BLaER1 treated with 17β-estradiol and CSF1 and Interleukin-3, amounts not matched to agents 10 nM and 100 nM (cell line): ENCODE measurements at regions not wholly inside any gene's neighbourhood (a gene's known extent, or its start where the extent isn't known, plus 50 kb on each side); places are given as distances from the start of the nearest gene placed in this dataset.
"Not testable (repeated sequence)": the region's sequence is repeated elsewhere in the genome, so short reads cannot be mapped to it uniquely, and the experiment has no call there.

Experiments used
- H3K27ac ChIP-seq, 11 experiments: shearing (Covaris generic); formaldehyde crosslinking; 2 replicates each; pipeline ENCODE4 v1.8.1; 2022
- H3K27me3 ChIP-seq, 11 experiments: shearing (Covaris generic); formaldehyde crosslinking; 2 replicates each; pipeline ENCODE4 v1.8.1; 2022
- H3K36me3 ChIP-seq, 11 experiments: shearing (Covaris generic); formaldehyde crosslinking; 2 replicates each; pipeline ENCODE4 v1.8.1; 2022
- H3K4me1 ChIP-seq, 10 experiments: shearing (Covaris generic); formaldehyde crosslinking; 2 replicates each; pipeline ENCODE4 v1.8.1; 2022
- H3K4me2 ChIP-seq, 11 experiments: shearing (Covaris generic); formaldehyde crosslinking; 2 replicates each; pipeline ENCODE4 v1.8.1; 2022
- H3K4me3 ChIP-seq, 10 experiments: shearing (Covaris generic); formaldehyde crosslinking; 2 replicates each; pipeline ENCODE4 v1.8.1; 2022
- H3K9ac ChIP-seq, 11 experiments: shearing (Covaris generic); formaldehyde crosslinking; 2 replicates each; pipeline ENCODE4 v1.8.1; 2022
- H3K9me3 ChIP-seq, 11 experiments: shearing (Covaris generic); formaldehyde crosslinking; replicated peaks in 1 of 11; 2 replicates each; pipeline ENCODE4 v1.8.1; 2022
- H4K20me1 ChIP-seq, 11 experiments: shearing (Covaris generic); formaldehyde crosslinking; 2 replicates each; pipeline ENCODE4 v1.8.1; 2022
- Cebpa-rat ChIP-seq, 11 experiments: shearing (Covaris generic); IDR thresholded peaks; 2 replicates each; pipeline ENCODE4 v1.8.1; 2022

DNA sequence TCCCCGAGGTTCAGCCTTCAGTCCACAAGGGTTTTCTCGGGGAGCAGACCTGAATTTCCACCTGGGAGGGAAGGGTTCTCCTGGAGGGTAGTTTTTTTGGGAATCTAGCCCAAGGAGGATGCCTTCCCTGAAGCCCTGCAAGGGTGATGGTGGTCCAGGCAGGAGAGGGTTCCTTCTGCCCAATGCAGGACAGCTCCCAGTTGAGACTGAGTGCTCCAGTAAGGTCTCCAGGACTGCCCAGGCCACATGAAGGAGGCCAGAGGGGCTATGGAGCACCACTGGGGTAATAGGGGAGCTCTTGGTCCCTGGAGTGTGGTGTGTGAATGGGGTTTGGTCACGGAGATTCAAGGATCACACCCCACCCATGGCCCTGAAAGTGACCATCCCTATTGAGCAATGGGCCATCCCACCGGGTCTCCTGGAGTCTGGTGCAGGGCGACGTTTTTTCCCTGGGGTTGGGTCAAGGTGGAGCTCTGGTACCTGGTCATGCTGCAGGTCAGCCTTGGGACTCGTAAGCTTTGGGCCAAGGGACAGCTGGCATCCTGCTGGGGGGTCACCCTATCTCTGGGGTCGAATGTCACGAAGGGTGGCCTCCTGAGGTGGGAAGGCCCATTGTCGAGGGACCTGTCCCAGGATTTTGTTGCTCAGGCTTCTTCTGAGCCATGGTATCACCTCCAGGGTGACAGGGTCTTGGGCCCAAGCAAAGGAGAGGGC lies 196.5 kb downstream of the UBE3A start:
- no peaks in the 10 kb centered on the region; a peak in 1 of 22 replicates for H3K36me3 ChIP-seq
- no peaks in the 10 kb centered on the region for H4K20me1 ChIP-seq
- peaks cover 65 to 99% (median 98%) of the 10 kb centered on the region in 11 experiments for H3K9me3 ChIP-seq
- H3K9ac ChIP-seq, result no peak overlapping the region
- H3K27me3 ChIP-seq, result no peaks in the 10 kb centered on the region
- TF ChIP-seq Cebpa-rat (IDR thresholded peaks at IDR 0.05), result no peak
- no peak overlapping the region for H3K4me2 ChIP-seq
- H3K4me1 ChIP-seq, result no peaks in the 10 kb centered on the region
- no peak overlapping the region for H3K4me3 ChIP-seq
- no peak overlapping the region for H3K27ac ChIP-seq

DNA sequence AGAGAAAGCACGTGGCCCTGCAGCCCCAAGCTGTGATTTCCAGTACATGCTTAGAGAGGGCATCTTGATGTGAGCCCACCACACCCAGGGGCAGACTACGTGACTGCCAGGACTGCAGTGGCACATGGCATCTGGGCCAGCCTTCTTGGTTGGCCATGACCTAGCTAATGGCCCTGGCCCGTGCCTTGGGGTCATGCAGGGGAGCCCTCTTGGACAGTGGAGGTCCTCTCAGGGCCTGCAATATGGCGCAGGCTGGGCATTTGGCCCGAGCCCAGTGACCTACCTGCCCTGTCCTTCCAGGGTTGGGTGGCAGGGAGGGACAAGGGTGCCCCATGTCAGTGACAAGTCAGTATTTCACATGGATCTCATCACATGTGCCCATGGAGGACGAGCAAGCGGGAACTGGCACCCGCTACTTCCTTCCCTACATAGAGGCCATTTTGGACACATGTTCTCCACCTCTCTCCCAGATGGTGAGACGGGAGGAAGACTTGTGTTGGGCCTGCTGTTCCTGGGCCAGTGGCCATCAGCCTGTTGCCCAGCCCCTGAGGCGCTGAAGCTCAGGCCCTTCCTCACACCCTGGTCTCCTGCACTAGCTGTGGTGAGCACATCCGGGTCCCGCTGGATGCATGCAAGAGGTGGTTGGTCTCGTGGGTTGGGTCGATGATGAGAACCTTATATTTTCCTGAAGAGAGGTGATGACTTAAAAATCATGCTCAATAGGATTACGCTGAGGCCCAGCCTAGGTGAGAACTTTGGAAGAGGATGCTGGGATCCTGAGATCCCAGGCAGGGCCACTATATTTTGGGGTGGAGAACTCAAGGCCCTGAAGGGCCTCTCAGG lies 195.6 kb downstream of the UBE3A start:
- no peaks in the 10 kb centered on the region for H3K4me1 ChIP-seq
- peaks cover 70 to 99% (median 98%) of the 10 kb centered on the region in 11 experiments for H3K9me3 ChIP-seq

DNA sequence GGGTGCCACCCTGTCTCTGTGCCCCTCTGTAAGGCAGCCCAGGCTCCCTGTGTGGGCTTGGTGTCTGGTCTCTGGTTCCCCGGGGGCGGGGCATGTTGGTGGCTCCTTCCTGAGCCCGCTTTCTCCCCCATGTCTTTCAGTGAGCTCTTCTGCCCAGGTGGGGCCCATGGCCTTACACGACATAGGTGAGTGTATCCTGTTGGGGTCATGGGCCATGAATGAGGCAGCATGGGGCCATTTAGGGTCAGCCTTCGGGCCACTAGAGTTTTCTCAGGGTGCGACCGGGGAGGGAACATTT lies 195.1 kb downstream of the UBE3A start:
- no peaks in the 10 kb centered on the region for H3K4me1 ChIP-seq
- no peak for TF ChIP-seq Cebpa-rat (IDR thresholded peaks at IDR 0.05)
- no peaks in the 10 kb centered on the region; a peak in 1 of 22 replicates for H3K36me3 ChIP-seq
- H3K9ac ChIP-seq, result no peak overlapping the region
- no peak overlapping the region for H3K4me2 ChIP-seq
- peaks cover 74 to 99% (median 98%) of the 10 kb centered on the region in 11 experiments for H3K9me3 ChIP-seq
- H3K27ac ChIP-seq, result no peak overlapping the region
- H4K20me1 ChIP-seq, result no peaks in the 10 kb centered on the region
- no peak overlapping the region for H3K4me3 ChIP-seq
- no peaks in the 10 kb centered on the region for H3K27me3 ChIP-seq

More for the DNA sequence above, 195.6 kb downstream of the UBE3A start:
- no peak for TF ChIP-seq Cebpa-rat (IDR thresholded peaks at IDR 0.05)
- H3K9ac ChIP-seq, result no peak overlapping the region
- H3K36me3 ChIP-seq, result no peaks in the 10 kb centered on the region; a peak in 1 of 22 replicates
- H3K4me2 ChIP-seq, result no peak overlapping the region
- H4K20me1 ChIP-seq, result no peaks in the 10 kb centered on the region
- no peak overlapping the region for H3K4me3 ChIP-seq
- no peak overlapping the region for H3K27ac ChIP-seq
- no peaks in the 10 kb centered on the region for H3K27me3 ChIP-seq

DNA sequence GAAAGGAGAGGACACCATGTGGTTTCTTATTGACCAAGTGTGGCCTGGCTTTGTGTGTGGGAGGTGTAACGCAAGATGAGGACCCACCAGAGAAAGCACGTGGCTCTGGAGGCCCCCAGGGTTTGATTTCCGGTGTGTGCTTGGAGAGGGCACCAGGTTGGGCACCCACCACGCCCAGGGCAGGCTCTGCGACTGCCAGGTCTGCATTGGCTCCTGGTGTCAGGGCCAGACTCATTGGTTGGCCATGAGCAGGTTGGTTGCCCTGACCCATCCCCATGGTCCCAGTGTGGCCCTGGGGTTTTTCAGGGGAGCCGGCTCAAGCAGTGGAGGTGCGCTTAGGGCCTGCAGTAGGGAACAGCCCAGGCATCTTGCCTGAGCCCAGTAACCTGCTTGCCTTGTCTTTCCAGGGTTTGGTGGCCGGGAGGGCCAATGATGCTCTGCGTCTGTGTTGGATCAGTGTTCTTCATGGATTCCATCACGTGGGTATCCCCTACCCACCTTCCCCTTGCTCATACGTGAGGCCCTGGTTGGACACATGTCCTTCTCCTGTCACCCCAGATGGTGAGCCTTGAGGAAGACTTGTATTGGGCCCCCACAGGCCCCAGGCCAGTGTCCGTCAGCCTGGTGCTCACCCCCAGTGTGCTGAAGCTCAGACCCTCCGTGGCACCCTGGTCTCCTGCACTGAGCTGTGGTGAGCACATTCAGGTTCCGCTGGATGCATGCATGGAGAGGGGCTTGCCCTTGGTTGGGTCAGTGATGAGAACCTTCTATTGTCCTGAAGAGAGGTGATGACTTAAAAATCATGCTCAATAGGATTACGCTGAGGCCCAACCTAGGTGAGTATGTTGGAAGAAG lies 193.9 kb downstream of the UBE3A start:
- Histone ChIP-seq H3K27me3 (no peaks in the 10 kb centered on the region), H3K9me3 (peaks cover 79 to 99% (median 98%) of the 10 kb centered on the region in 11 experiments), H3K27ac (no peak overlapping the region), H3K4me3 (no peak overlapping the region), H3K9ac (no peak overlapping the region), H3K4me2 (no peak overlapping the region), H3K4me1 (no peaks in the 10 kb centered on the region), H4K20me1 (no peaks in the 10 kb centered on the region), H3K36me3 (no peaks in the 10 kb centered on the region; a peak in 1 of 22 replicates)
- TF ChIP-seq Cebpa-rat (IDR thresholded peaks at IDR 0.05), result no peak

DNA sequence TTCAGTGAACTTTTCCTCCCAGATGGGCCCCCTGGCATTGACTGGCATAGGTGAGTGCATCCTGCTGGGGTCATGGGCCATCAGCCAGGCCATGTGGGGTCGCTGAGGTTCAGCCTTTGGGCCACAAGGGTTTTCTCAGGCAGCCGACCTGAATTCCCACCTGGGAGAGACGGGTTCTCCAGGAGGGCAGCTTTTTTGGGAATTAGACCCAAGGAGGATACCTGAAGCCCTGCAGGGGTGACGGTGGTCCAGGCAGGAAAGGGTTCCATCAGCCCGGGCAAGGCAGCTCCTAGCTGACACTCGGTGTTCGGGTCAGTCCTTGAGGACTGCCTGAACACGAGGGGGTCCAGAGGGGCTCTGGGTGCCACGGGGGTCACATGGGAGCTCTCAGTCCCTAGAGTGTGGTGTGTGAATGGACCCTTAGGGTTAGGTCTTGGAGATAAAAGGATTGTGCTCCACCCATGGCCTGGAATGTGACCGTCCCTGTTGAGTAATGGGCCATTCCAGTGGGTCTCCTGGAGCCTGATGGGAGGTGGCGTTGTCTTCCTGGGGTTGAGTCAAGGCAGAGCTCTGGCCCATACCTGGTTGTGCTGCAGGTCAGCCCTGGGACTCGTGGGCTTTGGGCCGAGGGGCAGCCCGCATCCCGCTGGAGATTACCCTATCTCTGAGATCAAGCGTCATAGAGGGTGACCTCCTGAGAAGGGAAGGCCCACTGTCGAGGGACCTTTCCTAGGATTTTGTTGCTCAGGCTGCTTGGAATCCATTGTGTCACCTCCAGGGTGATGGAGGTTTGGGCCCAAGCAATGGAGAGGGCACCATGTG lies 192.8 kb downstream of the UBE3A start:
- Histone ChIP-seq H3K4me3 (no peak overlapping the region), H3K4me1 (no peaks in the 10 kb centered on the region), H3K27me3 (no peaks in the 10 kb centered on the region), H3K4me2 (no peak overlapping the region), H3K36me3 (no peaks in the 10 kb centered on the region; a peak in 1 of 22 replicates), H3K27ac (no peak overlapping the region), H3K9ac (no peak overlapping the region), H3K9me3 (peaks cover 77 to 99% (median 96%) of the 10 kb centered on the region in 11 experiments), H4K20me1 (no peaks in the 10 kb centered on the region)
- no peak for TF ChIP-seq Cebpa-rat (IDR thresholded peaks at IDR 0.05)

DNA sequence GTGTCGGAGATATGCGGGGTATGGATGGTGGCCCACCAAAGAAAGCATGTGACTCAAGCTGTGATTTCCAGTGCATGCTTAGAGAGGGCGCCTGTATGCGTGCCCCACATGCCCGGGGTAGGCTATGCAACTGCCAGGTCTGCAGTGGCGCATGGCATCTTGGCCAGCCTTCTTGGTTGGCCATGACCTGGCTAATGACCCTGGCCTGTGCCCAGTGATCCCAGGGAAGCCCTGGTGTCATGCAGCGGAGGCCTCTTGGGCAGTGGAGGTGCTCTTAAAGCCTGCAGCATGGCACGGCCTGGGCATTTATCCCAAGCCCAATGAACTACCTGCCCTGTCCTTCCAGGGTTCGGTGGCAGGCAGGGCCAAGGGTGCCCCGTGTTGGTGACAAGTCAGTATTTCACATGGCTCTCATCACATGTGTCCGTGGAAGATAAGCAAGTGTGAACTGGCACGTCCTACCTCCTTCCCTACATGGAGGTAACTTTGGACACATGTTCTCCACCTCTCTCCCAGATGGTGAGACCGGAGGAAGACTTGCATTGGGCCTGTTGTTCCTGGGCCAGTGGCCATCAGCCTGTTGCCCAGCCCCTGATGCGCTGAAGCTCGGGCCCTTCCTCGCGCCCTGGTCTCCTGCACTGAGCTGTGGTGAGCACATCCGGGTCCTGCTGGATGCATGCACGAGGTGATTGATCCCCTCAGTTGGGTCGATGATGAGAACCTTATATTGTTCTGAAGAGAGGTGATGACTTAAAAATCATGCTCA lies 192.0 kb downstream of the UBE3A start:
- Histone ChIP-seq H3K9ac (no peak overlapping the region), H3K4me3 (no peak overlapping the region), H3K9me3 (peaks cover 83 to 99% (median 97%) of the 10 kb centered on the region in 11 experiments), H3K36me3 (no peaks in the 10 kb centered on the region; a peak in 1 of 22 replicates), H3K27ac (no peak overlapping the region), H3K4me2 (no peak overlapping the region), H4K20me1 (no peaks in the 10 kb centered on the region), H3K4me1 (no peaks in the 10 kb centered on the region), H3K27me3 (no peaks in the 10 kb centered on the region)
- TF ChIP-seq Cebpa-rat (IDR thresholded peaks at IDR 0.05), result no peak

DNA sequence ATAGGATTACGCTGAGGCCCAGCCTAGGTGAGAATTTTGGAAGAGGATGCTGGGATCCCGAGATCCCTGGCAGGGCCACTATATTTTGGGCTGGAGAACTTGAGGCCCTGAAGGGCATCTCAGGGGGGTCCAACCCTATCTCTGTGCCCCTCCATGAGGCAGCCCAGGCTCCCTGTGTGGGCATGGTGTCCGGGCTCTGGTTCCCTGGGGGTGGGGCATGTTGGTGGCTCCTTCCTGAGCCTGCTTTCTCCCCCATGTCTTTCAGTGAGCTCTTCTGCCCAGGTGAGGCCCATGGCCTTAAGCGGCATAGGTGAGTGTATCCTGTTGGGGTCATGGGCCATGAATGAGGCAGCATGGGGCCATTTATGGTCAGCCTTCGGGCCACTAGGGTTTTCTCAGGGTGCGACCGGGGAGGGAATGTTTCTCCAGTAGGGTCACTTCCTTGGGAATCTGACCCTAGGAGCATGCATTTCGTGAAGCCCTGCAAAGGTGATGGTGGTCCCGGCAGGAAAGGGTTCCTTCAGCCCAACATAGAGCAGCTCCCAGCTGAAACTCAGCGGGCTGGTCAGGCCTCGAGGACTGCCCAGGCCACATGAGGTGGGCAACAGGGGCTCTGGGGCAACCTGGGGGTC lies 191.3 kb downstream of the UBE3A start:
- Histone ChIP-seq H3K36me3 (no peaks in the 10 kb centered on the region; a peak in 1 of 22 replicates), H3K4me2 (no peak overlapping the region), H3K27me3 (no peaks in the 10 kb centered on the region), H3K9me3 (peaks cover 84 to 99% (median 94%) of the 10 kb centered on the region in 11 experiments), H3K27ac (no peak overlapping the region), H3K4me3 (no peak overlapping the region), H3K4me1 (no peaks in the 10 kb centered on the region), H3K9ac (no peak overlapping the region), H4K20me1 (no peaks in the 10 kb centered on the region)
- TF ChIP-seq Cebpa-rat (IDR thresholded peaks at IDR 0.05), result no peak

DNA sequence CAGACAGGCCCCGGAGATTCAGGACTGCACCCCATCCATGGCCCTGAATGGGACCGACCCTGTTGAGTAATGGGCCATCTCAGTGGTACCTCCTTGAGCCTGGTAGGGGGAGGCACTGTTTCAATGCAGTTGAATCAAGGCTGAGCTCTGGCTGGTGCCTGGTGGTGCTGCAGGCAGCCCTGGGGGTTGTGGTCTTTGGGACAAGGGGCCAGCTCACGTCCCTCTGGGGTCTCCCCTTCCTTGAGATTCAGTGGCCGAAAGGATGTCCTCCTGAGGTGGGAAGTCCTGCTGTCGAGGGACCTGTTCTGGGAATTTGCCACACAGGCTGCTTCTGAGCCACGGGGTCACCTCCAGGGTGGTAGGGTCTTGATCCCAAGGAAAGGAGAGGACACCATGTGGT lies 190.7 kb downstream of the UBE3A start:
- not testable (repeated sequence) for H3K4me2 ChIP-seq, H3K36me3 ChIP-seq, H3K4me1 ChIP-seq, H3K27me3 ChIP-seq, H3K4me3 ChIP-seq, H3K9ac ChIP-seq, H4K20me1 ChIP-seq, H3K27ac ChIP-seq
- peaks cover 78 to 98% (median 90%) of the 10 kb centered on the region in 11 experiments for H3K9me3 ChIP-seq
